ENCODE measurements at regions not wholly inside any gene's neighbourhood (a gene's known extent, or its start where the extent isn't known, plus 50 kb on each side); places are given as distances from the start of the nearest gene placed in this dataset.

- ATAC-seq (ENCODE audit: low read depth) (no peak), DNase-seq (no peak)
- ChIA-PET POLR2A (no interaction called here), CTCF (no interaction called here)
- Histone ChIP-seq H3K4me3 (ENCODE audit: control extremely low read depth in 1 of 5, extremely low read depth in 1 of 5, insufficient read depth in 1 of 5, low read depth in 2 of 5, low read length in 4 of 5) (no peak overlapping the region), H2AFZ (ENCODE audit: insufficient read depth, low read depth, low read length, poor library complexity, severe bottlenecking) (no peak overlapping the region), H3K27ac (ENCODE audit: low read length in 2 of 2) (no peak overlapping the region), H3K4me1 (ENCODE audit: control insufficient read depth in 2 of 2, insufficient read depth in 2 of 2, low read length in 2 of 2) (no peaks in the 10 kb centered on the region), H3K79me2 (ENCODE audit: control insufficient read depth, insufficient read depth, low read length) (no peaks in the 10 kb centered on the region), H4K20me1 (ENCODE audit: control insufficient read depth, insufficient read depth, low read length, poor library complexity, severe bottlenecking) (no peaks in the 10 kb centered on the region), H3K27me3 (replicated peaks in 1 of 4; ENCODE audit: control extremely low read depth in 1 of 4, control insufficient read depth in 3 of 4, insufficient read depth in 4 of 4, low read length in 3 of 4) (no peaks in the 10 kb centered on the region), H3K4me2 (replicated peaks; ENCODE audit: low read depth, low read length, poor library complexity, severe bottlenecking) (no peak overlapping the region), H3K36me3 (replicated peaks in 1 of 2; ENCODE audit: control extremely low read depth in 1 of 2, control insufficient read depth in 1 of 2, extremely low read depth in 1 of 2, insufficient read depth in 2 of 2, low read length in 1 of 2) (no peaks in the 10 kb centered on the region), H3K9ac (ENCODE audit: low read length) (no peak overlapping the region), H3K9me3 (ENCODE audit: control extremely low read depth in 1 of 3, control insufficient read depth in 2 of 3, insufficient read depth in 1 of 3, low read length in 2 of 3) (no peaks in the 10 kb centered on the region)
- no CpG with 5 or more reads among the region's 3 CpGs for WGBS (ENCODE audit: insufficient coverage)
- Mint-ChIP-seq H3K4me3 (no peak overlapping the region), H3K27ac (no peak overlapping the region), H3K9me3 (ENCODE audit: insufficient read depth) (no peaks in the 10 kb centered on the region), H3K27me3 (no peaks in the 10 kb centered on the region), H3K4me1 (no peaks in the 10 kb centered on the region)
- no peak for TF ChIP-seq EZH2 (IDR thresholded peaks at IDR 0.05; ENCODE audit: borderline replicate concordance, insufficient read depth, low read depth, low read length, poor library complexity, severe bottlenecking)
- TF ChIP-seq, protein P1, sequence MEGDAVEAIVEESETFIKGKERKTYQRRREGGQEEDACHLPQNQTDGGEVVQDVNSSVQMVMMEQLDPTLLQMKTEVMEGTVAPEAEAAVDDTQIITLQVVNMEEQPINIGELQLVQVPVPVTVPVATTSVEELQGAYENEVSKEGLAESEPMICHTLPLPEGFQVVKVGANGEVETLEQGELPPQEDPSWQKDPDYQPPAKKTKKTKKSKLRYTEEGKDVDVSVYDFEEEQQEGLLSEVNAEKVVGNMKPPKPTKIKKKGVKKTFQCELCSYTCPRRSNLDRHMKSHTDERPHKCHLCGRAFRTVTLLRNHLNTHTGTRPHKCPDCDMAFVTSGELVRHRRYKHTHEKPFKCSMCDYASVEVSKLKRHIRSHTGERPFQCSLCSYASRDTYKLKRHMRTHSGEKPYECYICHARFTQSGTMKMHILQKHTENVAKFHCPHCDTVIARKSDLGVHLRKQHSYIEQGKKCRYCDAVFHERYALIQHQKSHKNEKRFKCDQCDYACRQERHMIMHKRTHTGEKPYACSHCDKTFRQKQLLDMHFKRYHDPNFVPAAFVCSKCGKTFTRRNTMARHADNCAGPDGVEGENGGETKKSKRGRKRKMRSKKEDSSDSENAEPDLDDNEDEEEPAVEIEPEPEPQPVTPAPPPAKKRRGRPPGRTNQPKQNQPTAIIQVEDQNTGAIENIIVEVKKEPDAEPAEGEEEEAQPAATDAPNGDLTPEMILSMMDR (IDR thresholded peaks at IDR 0.05) = no peak
- intact Hi-C loops (cut with micrococcal nuclease) = no loop called here
Measured at GRCh38 chr7:85829817-85830432, 643.1 kb upstream of the SEMA3D start.

GRCh38 chr7:85829176-85829575 is 642.3 kb upstream of the SEMA3D start:
- Histone ChIP-seq H3K36me3 (replicated peaks in 1 of 2; ENCODE audit: control extremely low read depth in 1 of 2, control insufficient read depth in 1 of 2, extremely low read depth in 1 of 2, insufficient read depth in 2 of 2, low read length in 1 of 2) (no peaks in the 10 kb centered on the region), H4K20me1 (ENCODE audit: control insufficient read depth, insufficient read depth, low read length, poor library complexity, severe bottlenecking) (no peaks in the 10 kb centered on the region), H3K27me3 (replicated peaks in 1 of 4; ENCODE audit: control extremely low read depth in 1 of 4, control insufficient read depth in 3 of 4, insufficient read depth in 4 of 4, low read length in 3 of 4) (no peaks in the 10 kb centered on the region), H3K9me3 (ENCODE audit: control extremely low read depth in 1 of 3, control insufficient read depth in 2 of 3, insufficient read depth in 1 of 3, low read length in 2 of 3) (no peaks in the 10 kb centered on the region), H3K4me3 (ENCODE audit: control extremely low read depth in 1 of 5, extremely low read depth in 1 of 5, insufficient read depth in 1 of 5, low read depth in 2 of 5, low read length in 4 of 5) (no peak overlapping the region), H3K27ac (ENCODE audit: low read length in 2 of 2) (no peak overlapping the region), H3K4me1 (ENCODE audit: control insufficient read depth in 2 of 2, insufficient read depth in 2 of 2, low read length in 2 of 2) (no peaks in the 10 kb centered on the region), H3K9ac (ENCODE audit: low read length) (no peak overlapping the region), H3K4me2 (replicated peaks; ENCODE audit: low read depth, low read length, poor library complexity, severe bottlenecking) (no peak overlapping the region), H3K79me2 (ENCODE audit: control insufficient read depth, insufficient read depth, low read length) (no peaks in the 10 kb centered on the region), H2AFZ (ENCODE audit: insufficient read depth, low read depth, low read length, poor library complexity, severe bottlenecking) (no peak overlapping the region)
- Mint-ChIP-seq H3K4me3 (no peak overlapping the region), H3K9me3 (ENCODE audit: insufficient read depth) (no peaks in the 10 kb centered on the region), H3K4me1 (no peaks in the 10 kb centered on the region), H3K27ac (no peak overlapping the region), H3K27me3 (no peaks in the 10 kb centered on the region)
- CTCF ChIA-PET = no interaction called here
- intact Hi-C loops (cut with micrococcal nuclease) = no loop called here
- WGBS (ENCODE audit: insufficient coverage) = no CpG with 5 or more reads among the region's 1 CpG
- no peak for DNase-seq
- ATAC-seq (ENCODE audit: low read depth) = no peak
- TF ChIP-seq, protein P1 (IDR thresholded peaks at IDR 0.05) = no peak
- TF ChIP-seq EZH2 (IDR thresholded peaks at IDR 0.05; ENCODE audit: borderline replicate concordance, insufficient read depth, low read depth, low read length, poor library complexity, severe bottlenecking) = no peak
- POLR2A ChIA-PET = no interaction called here
